DOHH2 (cell line): ENCODE measurements at regions not wholly inside any gene's neighbourhood (a gene's known extent, or its start where the extent isn't known, plus 50 kb on each side); places are given as distances from the start of the nearest gene placed in this dataset.

Source experiments
- CTCF ChIP-seq: fragments of 200-600 bp; sonication (generic); IDR thresholded peaks from one replicate; pipeline ENCODE4 v1.5.1; 2014; ENCODE audit warnings: antibody characterized with exemption, mild to moderate bottlenecking, low read depth, low read length; ENCODE audit not compliant: poor library complexity, severe bottlenecking
- EZH2phosphoT487 ChIP-seq: fragments of 200-600 bp; sonication (generic); IDR thresholded peaks from 2 replicates; pipeline ENCODE4 v1.6.1; 2017; ENCODE audit warnings: borderline replicate concordance, mild to moderate bottlenecking, antibody characterized with exemption, low read length, moderate library complexity, mixed read lengths

DNA sequence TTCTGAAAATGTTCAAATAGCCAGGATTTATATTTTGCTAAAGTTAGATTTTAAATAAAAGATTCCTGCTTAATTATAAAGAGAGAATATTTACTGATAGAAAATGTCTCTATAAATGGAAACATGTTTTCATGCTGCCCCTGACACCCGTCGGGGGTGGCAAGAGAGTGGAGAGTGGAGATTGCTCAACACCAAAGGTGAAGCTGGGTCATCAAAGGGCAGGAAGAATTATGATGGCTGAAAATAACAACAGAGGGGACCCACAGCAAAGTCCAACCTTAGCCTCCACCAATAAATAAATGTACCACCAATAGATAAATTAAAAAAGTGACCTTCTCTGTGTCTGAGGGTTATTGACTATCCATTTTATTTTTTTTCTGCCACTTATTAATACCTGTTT, 326.8 kb upstream of the GYPC start:
- TF ChIP-seq CTCF, result no peak
- no peak for TF ChIP-seq EZH2phosphoT487
